HEK293T (cell line): ENCODE measurements at regions not wholly inside any gene's neighbourhood (a gene's known extent, or its start where the extent isn't known, plus 50 kb on each side); places are given as distances from the start of the nearest gene placed in this dataset.

Experiments used
- ARNT ChIP-seq: fragments of 450-650 bp; IDR thresholded peaks from 2 replicates; pipeline ENCODE4 v1.6.1; 2017; ENCODE audit warnings: mild to moderate bottlenecking
- BHLHE40 ChIP-seq: fragments of 450-650 bp; IDR thresholded peaks from 2 replicates; pipeline ENCODE4 v1.6.1; 2016; ENCODE audit warnings: mild to moderate bottlenecking, moderate library complexity, borderline replicate concordance
- ELF4 ChIP-seq: fragments of 450-650 bp; IDR thresholded peaks from 2 replicates; pipeline ENCODE4 v1.6.1; 2017; ENCODE audit warnings: antibody characterized with exemption
- FOXM1 ChIP-seq: fragments of 450-650 bp; IDR thresholded peaks from 2 replicates; pipeline ENCODE4 v1.6.1; 2017; ENCODE audit warnings: mild to moderate bottlenecking, borderline replicate concordance
- HDGF ChIP-seq: fragments of 450-650 bp; IDR thresholded peaks from 2 replicates; pipeline ENCODE4 v1.6.1; 2017; ENCODE audit warnings: antibody characterized with exemption, borderline replicate concordance
- NFRKB ChIP-seq: fragments of 450-650 bp; IDR thresholded peaks from 2 replicates; pipeline ENCODE4 v1.6.1; 2016; ENCODE audit warnings: mild to moderate bottlenecking, moderate library complexity
- PKNOX1 ChIP-seq: fragments of 450-650 bp; IDR thresholded peaks from 2 replicates; pipeline ENCODE4 v1.6.1; 2016
- SP1 ChIP-seq: fragments of 450-650 bp; IDR thresholded peaks from 2 replicates; pipeline ENCODE4 v1.6.1; 2017
- SUZ12 ChIP-seq: fragments of 450-650 bp; IDR thresholded peaks from 2 replicates; pipeline ENCODE4 v1.6.1; 2016; ENCODE audit warnings: mild to moderate bottlenecking
- TARDBP ChIP-seq: fragments of 450-650 bp; IDR thresholded peaks from 2 replicates; pipeline ENCODE4 v1.6.1; 2016
- ZNF384 ChIP-seq: fragments of 450-650 bp; IDR thresholded peaks from 2 replicates; pipeline ENCODE4 v1.6.1; 2016

- TF ChIP-seq NFRKB (no peak), PKNOX1 (no peak), FOXM1 (no peak), SUZ12 (no peak), SP1 (no peak), BHLHE40 (no peak), TARDBP (no peak), ZNF384 (no peak), ELF4 (no peak), HDGF (no peak), ARNT (no peak)
Observed at GRCh38 chr6:21506126-21506525, 87.4 kb upstream of the SOX4 start.
